HuH-7.5 (cell line): ENCODE measurements at regions not wholly inside any gene's neighbourhood (a gene's known extent, or its start where the extent isn't known, plus 50 kb on each side); places are given as distances from the start of the nearest gene placed in this dataset.

Source experiments
- DNase-seq: peaks from one replicate; pipeline ENCODE4 v3.0.0; 2011; ENCODE audit warnings: low spot score

DNA sequence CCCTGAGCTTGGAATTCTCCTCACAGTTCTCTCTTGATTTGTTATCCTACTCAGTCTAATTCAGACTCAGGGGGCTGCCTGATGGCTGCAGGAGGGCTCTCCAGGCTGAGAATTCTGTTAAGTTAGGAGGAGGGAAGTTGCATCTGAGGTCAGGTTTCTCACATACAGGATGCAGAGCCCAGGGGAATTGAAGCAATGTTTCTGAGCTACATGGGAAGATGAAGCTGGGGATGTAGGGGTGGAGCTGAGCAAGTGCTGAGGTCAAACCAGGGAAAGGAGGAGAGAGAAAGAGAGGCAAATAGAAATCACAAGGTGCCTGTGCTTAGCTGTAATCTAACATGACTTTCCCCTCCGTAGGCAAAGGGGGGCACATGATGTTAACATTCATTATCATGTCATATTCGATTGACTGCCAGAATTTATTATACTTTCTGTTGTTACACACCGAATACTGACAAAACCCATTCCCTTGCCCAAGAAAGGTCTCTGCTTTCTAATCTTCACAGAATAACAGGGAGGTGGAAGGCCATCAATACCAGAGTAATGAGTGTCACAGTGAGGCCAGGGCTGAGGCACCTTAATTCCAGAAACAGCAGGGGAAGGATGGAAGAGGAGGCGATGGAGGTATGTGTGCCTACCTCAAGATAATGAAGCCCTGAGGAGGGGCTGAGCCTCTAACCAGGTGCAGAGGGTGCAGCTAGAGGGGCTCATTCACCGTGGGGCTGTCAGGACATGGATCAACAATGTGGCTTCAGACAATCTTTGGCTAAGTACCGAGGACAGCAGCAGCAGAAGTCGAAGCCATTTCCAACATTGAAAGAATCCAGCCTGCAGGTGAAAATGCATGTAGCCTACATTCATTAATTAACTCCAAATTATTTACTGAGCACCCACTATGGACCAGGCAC is 205.4 kb upstream of the SNX19 start:
- DNase-seq, result no peak

DNA sequence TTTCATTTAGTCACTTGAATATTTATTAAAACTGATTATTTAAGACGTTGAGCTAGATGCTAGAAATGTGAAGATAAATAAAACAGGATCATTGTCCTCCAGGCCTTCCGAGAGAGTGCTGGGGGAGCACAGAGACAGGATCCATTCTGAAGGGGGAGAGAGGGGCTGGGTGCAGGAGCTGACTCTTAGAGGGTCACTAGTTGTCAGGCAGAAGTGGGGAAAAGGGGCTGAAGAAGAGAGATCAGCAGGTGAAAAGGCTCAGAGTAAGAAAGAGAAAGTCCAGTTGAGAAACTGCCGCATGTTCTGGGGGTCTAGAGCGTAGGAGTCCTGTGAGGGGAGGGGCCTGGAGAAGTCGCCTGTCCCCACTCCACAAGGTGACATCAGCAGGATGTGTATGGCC is 206.2 kb upstream of the SNX19 start:
- DNase-seq, result no peak

- no peak for DNase-seq
Measured at GRCh38 chr11:131129474-131129873, 213.2 kb upstream of the SNX19 start.

DNA sequence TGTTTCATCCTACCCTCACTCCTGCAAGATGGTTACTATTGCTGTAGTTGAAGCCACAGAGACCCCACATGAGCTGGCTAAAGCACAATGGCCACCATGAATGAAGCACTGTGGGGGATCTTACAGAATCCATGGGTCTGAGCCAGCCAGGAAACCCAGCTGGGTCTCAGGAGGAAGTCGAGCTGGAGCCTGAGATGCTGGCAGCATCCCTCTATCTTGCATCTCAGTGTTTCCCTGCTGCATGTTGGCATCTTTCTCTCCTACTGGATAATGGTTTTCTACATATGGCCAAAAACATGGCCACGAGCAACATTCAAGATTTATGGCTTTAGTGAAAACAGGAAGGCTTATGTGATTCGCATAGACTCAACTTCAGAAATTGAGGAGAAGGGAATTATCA is 219.3 kb upstream of the SNX19 start:
- DNase-seq, result no peak

GRCh38 chr11:131136486-131136885 is 220.2 kb upstream of the SNX19 start:
- no peak for DNase-seq

DNA sequence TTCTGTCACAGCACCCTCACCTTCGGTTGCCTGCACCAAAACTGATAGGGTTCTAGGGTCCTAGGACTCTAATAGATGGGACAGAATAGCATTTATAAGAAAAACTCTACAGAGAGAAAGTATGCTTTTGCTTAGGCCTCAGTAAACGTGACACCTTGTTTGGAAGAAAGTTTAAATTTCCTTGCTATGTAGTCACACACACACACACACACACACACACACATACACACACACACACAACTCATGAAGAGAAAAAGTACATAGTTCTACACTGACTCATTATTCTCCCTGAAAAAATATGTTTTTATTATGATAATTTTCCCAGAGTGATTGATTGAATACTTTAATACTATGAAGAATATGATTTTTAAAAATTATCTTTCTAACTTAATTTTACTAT is 220.8 kb upstream of the SNX19 start:
- no peak for DNase-seq

- DNase-seq, result no peak
Measured at GRCh38 chr11:131138731-131139130, 222.5 kb upstream of the SNX19 start.

DNA sequence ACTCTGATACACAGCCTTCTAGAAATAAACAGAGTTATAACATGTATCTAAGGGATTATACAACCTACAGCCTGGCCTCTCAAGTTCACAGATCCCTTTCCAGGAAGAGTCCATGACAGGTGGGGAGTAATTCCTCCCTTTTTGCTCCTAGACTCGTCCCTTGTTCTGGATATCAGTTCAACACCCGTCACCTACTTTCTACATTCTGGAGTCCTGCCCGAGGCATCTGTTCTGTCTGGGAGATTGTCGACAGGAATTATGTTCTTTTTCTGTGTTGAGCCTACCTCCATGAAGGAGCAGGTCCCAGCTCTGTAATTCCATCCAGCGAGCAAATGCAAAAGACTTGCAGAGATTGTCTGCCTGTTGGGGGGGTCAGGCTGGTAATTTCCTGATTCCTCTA is 224.6 kb upstream of the NTM start:
- DNase-seq, result no peak

DNA sequence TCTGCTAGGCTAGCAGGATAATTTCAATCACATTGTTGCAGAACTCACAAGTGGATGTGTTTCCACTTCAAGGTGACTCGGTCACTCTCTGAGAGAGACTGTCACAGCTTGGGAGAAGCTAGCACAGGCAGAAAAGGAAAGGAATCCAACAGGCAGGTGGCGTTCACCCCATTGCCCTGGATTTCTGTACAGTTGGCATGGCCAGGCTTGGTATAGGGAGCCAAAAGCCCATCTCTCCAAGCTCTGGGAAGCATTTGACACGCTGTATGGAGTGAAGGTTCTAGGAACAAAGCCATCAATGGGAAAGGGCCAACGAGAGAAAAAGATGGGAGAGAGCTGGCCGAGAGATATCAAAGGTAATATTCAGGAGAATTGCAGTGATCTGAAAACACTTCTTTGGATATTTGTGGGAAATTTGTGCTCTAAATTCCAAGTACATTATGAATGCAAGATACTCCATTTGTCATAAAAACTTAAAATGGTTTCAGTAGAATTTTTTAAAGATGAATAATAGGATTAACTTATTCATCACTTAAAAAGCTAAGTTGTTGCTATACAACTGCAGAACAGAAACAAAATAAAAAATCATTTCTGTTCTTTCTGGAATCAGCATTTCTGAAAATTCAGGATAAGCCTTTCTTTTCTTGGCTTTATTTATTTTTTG is 223.5 kb upstream of the NTM start:
- no peak for DNase-seq

- no peak for DNase-seq
Measured at GRCh38 chr11:131154351-131154750, 216.1 kb upstream of the NTM start.

GRCh38 chr11:131157678-131158077 is 212.7 kb upstream of the NTM start:
- no peak for DNase-seq

- no peak for DNase-seq
Measured at GRCh38 chr11:131160846-131161245, 209.6 kb upstream of the NTM start.

DNA sequence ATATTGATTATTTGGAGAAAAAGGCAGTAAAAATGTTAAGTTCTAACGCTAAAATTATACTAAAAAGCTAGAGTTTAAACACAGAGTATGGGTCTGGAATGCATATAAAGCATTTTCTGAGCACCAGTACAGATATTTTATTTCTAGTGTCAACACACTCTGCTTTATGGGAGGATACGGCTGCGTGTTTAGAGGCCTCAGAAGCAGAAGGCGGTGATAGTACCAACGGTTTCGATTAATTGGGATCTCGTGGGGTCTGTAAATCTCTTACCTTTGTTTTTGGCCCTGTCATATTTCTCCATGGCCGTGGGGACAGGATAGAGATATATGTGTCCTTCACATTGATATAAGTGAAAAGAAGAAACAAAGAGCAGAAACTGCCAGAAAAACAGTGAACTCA is 206.8 kb upstream of the NTM start:
- no peak for DNase-seq

GRCh38 chr11:131165036-131165435 is 205.4 kb upstream of the NTM start:
- no peak for DNase-seq

DNA sequence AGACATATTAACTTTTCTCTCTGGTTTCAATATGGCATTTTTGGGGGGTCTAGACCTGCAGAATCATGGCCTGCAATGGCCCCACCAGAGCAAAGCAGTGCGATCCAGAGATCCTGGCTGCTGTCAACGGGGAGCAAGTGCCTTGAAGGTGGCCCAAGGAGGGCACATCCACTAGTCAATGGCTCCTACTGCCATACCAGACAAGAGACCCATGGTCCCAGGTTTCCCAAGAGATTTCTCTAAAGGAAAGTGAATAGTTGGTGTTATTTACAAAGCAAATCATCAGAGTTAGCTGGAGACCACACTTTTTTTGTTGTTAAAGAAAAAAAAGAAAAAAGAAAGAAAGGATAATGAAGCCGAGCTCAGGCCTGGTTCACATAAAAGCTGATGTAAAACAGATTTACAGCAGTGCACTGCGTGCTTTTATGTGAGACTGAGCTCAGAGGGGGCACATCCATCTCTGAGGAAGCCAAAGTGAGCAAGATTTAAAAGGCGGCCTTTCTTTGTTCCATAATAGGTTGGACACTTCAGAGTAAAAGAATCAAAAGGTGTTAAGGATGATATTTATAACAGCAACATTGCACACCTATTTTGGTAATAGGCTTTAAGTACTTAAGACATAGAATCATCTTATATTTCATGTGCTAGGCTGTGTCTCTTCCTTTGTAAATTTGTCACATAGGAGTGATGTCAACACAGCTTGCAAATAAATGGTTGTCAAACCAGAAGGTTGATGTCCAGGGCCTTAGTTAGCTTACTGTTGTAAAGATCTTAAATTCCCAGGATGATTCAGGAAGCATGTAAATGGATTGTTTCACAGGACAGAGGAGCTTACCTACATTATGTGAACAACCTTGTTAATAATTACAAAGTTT is 201.3 kb upstream of the NTM start:
- no peak for DNase-seq

DNA sequence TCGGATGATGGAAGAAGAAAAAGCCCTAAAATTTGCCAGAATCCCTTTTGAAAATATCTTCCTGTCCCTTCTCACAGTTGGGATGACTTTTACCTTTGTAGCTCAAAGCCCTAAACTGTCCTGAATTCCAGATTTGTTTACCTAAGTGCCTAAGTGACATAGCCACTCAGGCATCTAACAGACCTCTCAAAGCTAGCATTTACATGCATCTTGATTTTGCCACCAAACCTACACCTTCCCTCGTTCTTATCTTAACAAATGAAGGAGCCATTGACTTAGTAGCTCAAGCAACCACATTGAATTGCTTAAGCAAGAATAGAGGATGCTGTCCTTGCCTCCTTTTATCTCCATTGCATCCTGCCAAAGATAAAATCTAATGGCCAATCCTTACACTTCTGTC is 198.4 kb upstream of the NTM start:
- DNase-seq, result no peak

DNA sequence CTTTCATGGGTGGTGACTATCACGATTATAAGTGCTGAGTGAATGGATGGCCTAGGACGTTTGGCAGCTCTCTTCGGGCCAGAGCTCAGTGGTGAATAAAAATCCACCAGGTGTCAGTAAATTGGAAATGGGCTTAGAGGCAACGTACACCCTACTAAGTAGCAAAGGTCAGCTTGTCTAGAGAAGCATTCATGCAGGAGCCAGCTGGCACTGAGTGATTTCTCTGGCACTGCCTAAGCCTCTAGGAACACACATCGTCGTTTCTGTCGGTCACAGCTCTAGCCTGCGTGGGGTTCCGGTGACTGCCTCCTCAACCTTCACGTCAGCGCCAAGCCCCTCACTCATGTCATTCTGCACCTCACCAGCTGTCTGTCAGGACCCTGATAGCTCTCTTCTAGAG is 192.4 kb upstream of the NTM start:
- no peak for DNase-seq

DNA sequence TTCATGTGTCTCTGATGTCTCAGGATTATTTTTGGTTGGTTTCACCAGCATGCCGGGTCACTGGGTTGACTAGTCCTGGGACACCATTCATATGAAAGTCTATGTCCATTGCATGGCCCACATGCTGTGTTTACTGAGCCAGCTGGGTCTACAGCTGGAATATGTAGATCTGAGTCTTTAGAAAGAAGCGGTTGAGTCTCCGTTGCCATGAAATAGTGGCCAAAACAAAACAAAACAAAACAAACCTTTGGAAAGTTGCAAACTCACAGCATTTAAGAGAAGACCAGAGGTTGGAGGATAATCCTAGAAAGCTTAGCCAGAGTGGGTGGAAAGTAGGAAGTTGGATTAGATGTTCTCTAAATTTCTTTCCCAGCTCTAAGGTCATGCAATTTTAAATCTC is 191.8 kb upstream of the NTM start:
- no peak for DNase-seq

DNA sequence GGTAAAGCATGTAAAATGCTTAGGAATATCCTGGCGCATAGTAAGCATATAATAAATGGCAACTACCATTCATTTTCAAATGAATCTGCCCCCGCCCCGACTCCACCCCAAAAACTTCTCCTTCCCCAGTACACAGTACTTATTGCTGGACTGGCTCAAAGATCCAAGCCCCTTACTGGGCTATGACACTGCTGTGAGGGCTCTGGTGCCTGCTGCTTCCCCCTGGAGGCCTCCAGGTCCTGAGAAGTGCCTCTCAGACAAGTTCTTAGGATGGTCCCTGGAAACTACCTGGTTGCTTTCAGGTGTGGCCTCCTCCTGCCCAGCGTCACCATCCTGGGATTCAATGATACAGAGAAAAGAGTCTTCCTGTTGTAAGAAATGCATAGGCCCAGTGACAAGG is 190.6 kb upstream of the NTM start:
- no peak for DNase-seq

DNA sequence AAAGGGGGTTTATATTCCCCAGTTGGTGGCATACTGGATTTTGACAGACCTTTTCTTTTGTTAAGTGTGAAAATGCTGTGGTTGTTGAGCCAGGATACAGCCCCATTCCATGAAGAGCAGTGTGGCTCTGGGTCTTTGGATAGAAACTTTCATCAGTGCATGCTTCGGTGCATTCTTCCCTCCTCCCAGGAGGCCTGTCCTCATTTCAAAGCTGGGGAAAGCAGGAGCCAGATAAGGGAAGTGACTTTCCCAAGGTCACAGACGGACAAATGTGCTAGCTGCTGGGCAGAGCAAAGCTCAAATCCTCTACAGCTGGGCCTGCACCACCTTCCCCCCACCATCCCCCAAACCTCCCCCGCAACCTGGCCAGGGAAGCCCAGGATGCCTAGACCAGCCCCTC is 184.5 kb upstream of the NTM start:
- no peak for DNase-seq

DNA sequence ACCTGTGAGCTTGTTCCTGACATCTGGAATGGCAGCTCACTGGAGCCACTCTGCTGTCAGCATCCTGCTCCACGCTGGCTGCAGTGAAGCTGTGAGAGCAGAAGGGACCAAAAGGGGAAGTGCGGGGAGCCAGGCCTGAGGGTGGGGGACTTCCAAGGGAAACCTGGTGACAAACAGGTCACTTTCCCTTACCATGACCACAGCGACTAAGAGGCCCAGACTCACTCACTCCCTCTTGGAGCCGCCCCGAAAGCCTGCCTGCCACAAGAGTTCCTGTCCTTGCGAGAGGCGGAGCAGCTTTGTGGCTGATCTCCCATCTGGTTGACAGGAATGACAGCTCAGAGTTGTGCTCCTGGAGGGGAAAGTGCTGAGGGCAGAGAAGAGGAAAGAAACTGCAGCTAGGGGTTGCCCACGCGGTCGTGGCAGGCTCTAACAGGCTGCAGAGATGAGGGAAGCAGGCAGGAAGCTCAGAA is 183.8 kb upstream of the NTM start:
- no peak for DNase-seq

GRCh38 chr11:131190446-131190845 is 180.0 kb upstream of the NTM start:
- no peak for DNase-seq

GRCh38 chr11:131191606-131192005 is 178.8 kb upstream of the NTM start:
- no peak for DNase-seq
